Lung (tissue), 11 donors: ENCODE measurements at regions not wholly inside any gene's neighbourhood (a gene's known extent, or its start where the extent isn't known, plus 50 kb on each side); places are given as distances from the start of the nearest gene placed in this dataset.
A peak's percentile ranks its signal among the peaks of the same experiment; 100 is the strongest.

Experiments used
- ATAC-seq: fragments of 200-7000 bp; cut with Tn5 transposase; one replicate; pipeline ENCODE4 v1.9.1; 2020; ENCODE audit warnings: moderate number of reproducible peaks; ENCODE audit not compliant: insufficient read depth, low FRiP score
- DNase-seq, 3 donors: peaks; one replicate each; pipeline ENCODE4 v3.0.0-alpha.2; 2013 to 2017
- H3K27ac ChIP-seq, 2 donors: one replicate each; pipeline ENCODE4 v1.5.1; 2013; ENCODE audit warnings: mild to moderate bottlenecking in 2 of 2, moderate library complexity in 2 of 2, control low read depth in 1 of 2, inconsistent platforms in 1 of 2, low read depth in 1 of 2, low read length in 1 of 2
- H3K27me3 ChIP-seq, 3 donors: one replicate each; pipeline ENCODE4 v1.5.1; 2013; ENCODE audit warnings: low read length in 2 of 3; ENCODE audit not compliant: control insufficient read depth in 3 of 3, insufficient read depth in 3 of 3
- H3K36me3 ChIP-seq, 4 donors: one replicate each; pipeline ENCODE4 v1.5.1; 2013; ENCODE audit warnings: low read length in 4 of 4, mild to moderate bottlenecking in 1 of 4, moderate library complexity in 1 of 4; ENCODE audit not compliant: control insufficient read depth in 4 of 4, insufficient read depth in 4 of 4
- H3K4me1 ChIP-seq, 5 donors: one replicate each; pipeline ENCODE4 v1.5.1; 2013; ENCODE audit warnings: low read length in 5 of 5, mild to moderate bottlenecking in 2 of 5, moderate library complexity in 1 of 5; ENCODE audit not compliant: control insufficient read depth in 5 of 5, insufficient read depth in 5 of 5
- H3K4me3 ChIP-seq: one replicate; pipeline ENCODE4 v1.5.1; 2013; ENCODE audit warnings: mild to moderate bottlenecking, control low read depth, moderate library complexity
- H3K9ac ChIP-seq, 2 donors: one replicate each; pipeline ENCODE4 v1.5.1; 2013; ENCODE audit warnings: low read length in 2 of 2, control low read depth in 1 of 2; ENCODE audit not compliant: insufficient read depth in 1 of 2
- H3K9me3 ChIP-seq, 4 donors: one replicate each; pipeline ENCODE4 v1.5.1; 2013; ENCODE audit warnings: low read length in 3 of 4, mild to moderate bottlenecking in 1 of 4, moderate library complexity in 1 of 4; ENCODE audit not compliant: control insufficient read depth in 4 of 4, insufficient read depth in 3 of 4
- WGBS, 2 donors: extraction: QIAGEN DNeasy Blood & Tissue Kit; methylation state at CpG; one replicate each; pipeline ENCODE4 v1.1.7; 2013; 5-methylcytosine and 5-hydroxymethylcytosine counted together
- TF ChIP-seq, protein P1 (sequence below): IDR thresholded peaks from 2 replicates; pipeline ENCODE4 v1.5.1; 2012; ENCODE audit warnings: mild to moderate bottlenecking; ENCODE audit errors: control extremely low read depth, extremely low read depth
- donor health status: control.
- donor health status: control.
- donor health status: Bipolar disorder and iron deficiency.
- donor health status: healthy.
- donor health status: DM: yes; HTN: yes; CAD: no.

DNA sequence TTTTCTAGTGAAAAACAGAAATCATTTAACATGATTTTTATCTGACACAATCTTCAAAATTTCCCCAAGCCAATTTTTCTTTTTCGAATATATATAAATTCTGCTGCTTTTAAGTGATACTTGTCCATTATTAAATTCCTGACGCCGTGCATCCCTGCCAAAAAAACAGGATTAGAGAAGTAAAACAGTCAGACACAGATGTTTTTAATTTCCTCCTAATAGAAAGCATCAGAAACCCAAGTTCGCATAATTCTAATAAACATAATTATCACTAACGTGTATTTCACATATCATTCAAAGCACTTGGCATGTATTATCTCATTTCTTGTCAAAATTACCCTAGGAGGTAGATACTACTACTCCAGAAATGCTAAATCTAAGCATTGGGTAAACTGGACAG lies 179.5 kb downstream of the ZFP64 start:
- H3K4me1 ChIP-seq = no peaks in the 10 kb centered on the region
- peak in 1 of 3 donors; percentile 33 for DNase-seq
- no peak overlapping the region for H3K27ac ChIP-seq
- 83 to 90% methylated on average over 5 of the region's 5 CpGs for WGBS, 2 donors
- H3K27me3 ChIP-seq = no peaks in the 10 kb centered on the region
- H3K36me3 ChIP-seq = no peaks in the 10 kb centered on the region
- TF ChIP-seq, protein P1, sequence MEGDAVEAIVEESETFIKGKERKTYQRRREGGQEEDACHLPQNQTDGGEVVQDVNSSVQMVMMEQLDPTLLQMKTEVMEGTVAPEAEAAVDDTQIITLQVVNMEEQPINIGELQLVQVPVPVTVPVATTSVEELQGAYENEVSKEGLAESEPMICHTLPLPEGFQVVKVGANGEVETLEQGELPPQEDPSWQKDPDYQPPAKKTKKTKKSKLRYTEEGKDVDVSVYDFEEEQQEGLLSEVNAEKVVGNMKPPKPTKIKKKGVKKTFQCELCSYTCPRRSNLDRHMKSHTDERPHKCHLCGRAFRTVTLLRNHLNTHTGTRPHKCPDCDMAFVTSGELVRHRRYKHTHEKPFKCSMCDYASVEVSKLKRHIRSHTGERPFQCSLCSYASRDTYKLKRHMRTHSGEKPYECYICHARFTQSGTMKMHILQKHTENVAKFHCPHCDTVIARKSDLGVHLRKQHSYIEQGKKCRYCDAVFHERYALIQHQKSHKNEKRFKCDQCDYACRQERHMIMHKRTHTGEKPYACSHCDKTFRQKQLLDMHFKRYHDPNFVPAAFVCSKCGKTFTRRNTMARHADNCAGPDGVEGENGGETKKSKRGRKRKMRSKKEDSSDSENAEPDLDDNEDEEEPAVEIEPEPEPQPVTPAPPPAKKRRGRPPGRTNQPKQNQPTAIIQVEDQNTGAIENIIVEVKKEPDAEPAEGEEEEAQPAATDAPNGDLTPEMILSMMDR = no peak
- H3K9me3 ChIP-seq = peaks cover 0 to 6% (median 4%) of the 10 kb centered on the region in 4 donors
- no peak overlapping the region for H3K9ac ChIP-seq
- no peak for ATAC-seq
- no peak overlapping the region for H3K4me3 ChIP-seq

DNA sequence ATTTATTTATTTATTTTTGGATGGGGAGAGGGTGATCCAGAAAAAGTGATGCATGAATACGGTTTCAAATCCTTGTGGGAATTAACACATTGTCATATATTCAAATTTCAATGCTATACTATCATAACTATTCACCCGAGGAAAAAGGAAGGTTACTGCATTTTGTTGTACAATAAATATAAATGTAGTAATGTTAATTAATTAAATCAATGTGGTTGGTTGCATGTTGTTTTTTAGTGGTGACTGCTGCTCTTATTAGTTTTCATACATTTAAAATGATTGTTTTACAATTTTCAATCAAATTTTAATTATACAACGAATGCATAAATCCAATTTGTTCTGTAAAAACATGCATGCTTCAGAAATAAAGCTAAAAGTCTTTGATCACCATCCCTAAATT lies 180.5 kb downstream of the ZFP64 start:
- Histone ChIP-seq H3K4me3 (no peak overlapping the region), H3K36me3 (no peaks in the 10 kb centered on the region), H3K4me1 (no peaks in the 10 kb centered on the region), H3K27me3 (no peaks in the 10 kb centered on the region), H3K9me3 (peaks cover 0 to 6% (median 4%) of the 10 kb centered on the region in 4 donors), H3K27ac (no peak overlapping the region), H3K9ac (no peak overlapping the region)
- 79 to 95% methylated on average over 3 of the region's 3 CpGs for WGBS, 2 donors
- DNase-seq (no peak), ATAC-seq (no peak)
- TF ChIP-seq, protein P1 = no peak

DNA sequence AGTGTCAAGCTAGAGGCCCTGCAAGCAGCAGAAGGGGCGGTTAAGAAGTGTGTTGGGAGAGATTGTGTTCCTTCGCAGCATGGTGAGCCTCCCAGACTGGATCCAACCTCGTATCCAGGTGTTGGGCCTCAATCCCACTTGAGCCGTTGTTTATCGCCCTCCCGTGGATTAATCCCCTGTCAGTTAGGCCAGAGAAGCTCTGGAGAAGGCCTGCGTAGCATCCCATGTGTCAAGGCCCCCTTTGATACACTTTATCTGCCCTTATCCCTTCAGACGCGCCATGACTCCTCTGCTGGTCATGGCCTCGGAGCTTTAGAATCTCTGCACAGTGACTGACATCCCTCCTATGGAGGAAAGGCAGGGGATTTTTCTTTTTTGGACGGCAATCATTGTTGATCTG lies 181.0 kb downstream of the ZFP64 start:
- no peaks in the 10 kb centered on the region for H3K27me3 ChIP-seq
- no peak overlapping the region for H3K4me3 ChIP-seq
- peaks cover 0 to 6% (median 4%) of the 10 kb centered on the region in 4 donors for H3K9me3 ChIP-seq
- no peak overlapping the region for H3K27ac ChIP-seq
- no peaks in the 10 kb centered on the region for H3K4me1 ChIP-seq
- ATAC-seq (no peak), DNase-seq (no peak)
- no peak overlapping the region for H3K9ac ChIP-seq
- 79 to 82% methylated on average over 11 of the region's 11 CpGs for WGBS, 2 donors
- H3K36me3 ChIP-seq = no peaks in the 10 kb centered on the region
- TF ChIP-seq, protein P1 = no peak

DNA sequence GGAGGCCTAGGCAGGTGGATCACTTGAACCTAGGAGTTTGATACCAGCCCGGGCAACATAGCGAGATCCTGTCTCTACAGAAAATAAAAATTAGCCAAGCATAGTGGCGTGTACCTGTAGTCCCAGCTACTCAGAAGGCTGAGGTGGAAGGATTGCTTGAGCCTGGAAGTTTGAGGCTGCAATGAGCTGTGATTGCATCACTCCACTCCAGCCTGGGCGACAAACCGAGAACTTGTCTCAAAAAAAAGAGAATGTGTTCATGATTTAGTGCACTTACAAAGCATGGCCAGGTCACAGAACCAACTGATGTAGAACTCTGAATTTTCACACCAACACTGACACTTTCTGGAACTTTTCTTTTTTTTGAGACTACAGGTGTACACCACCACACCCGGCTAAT lies 182.7 kb downstream of the ZFP64 start:
- TF ChIP-seq, protein P1 = no peak
- Histone ChIP-seq H3K27me3 (no peaks in the 10 kb centered on the region), H3K27ac (no peak overlapping the region), H3K36me3 (no peaks in the 10 kb centered on the region), H3K9me3 (peaks cover 0 to 6% (median 4%) of the 10 kb centered on the region in 4 donors), H3K9ac (no peak overlapping the region), H3K4me3 (no peak overlapping the region), H3K4me1 (no peaks in the 10 kb centered on the region)
- ATAC-seq (no peak), DNase-seq (no peak)
- WGBS, 2 donors = 68 to 79% methylated on average over 6 of the region's 6 CpGs
